Cardiac muscle cell (in vitro differentiated cells and primary cell): ENCODE measurements at regions not wholly inside any gene's neighbourhood (a gene's known extent, or its start where the extent isn't known, plus 50 kb on each side); places are given as distances from the start of the nearest gene placed in this dataset.

Experiments
- DNase-seq, 2 donors: peaks; one replicate each; pipeline versions ENCODE4 v3.0.0 to v3.0.0-alpha.2; 2010 to 2017; ENCODE audit warnings: low read depth in 1 of 2, low spot score in 1 of 2
- H3K27ac ChIP-seq: fragments of 200-600 bp; sonication (generic); 2 replicates; pipeline ENCODE4 v1.5.1; 2016
- H3K27me3 ChIP-seq: fragments of 200-600 bp; sonication (generic); 2 replicates; pipeline ENCODE4 v1.6.0; 2016; ENCODE audit warnings: control low read depth
- H3K36me3 ChIP-seq: fragments of 200-600 bp; sonication (generic); 2 replicates; pipeline ENCODE4 v1.5.1; 2016; ENCODE audit warnings: control low read depth
- H3K4me1 ChIP-seq: fragments of 200-600 bp; sonication (generic); 2 replicates; pipeline ENCODE4 v1.8.1; 2017; ENCODE audit warnings: low read depth, mild to moderate bottlenecking, mixed run types
- H3K4me3 ChIP-seq: fragments of 200-600 bp; sonication (generic); 2 replicates; pipeline ENCODE4 v1.5.1; 2016; ENCODE audit warnings: mild to moderate bottlenecking
- H3K9me3 ChIP-seq: fragments of 200-600 bp; sonication (generic); 2 replicates; pipeline ENCODE4 v1.5.1; 2017; ENCODE audit warnings: low read depth, mild to moderate bottlenecking, control low read depth
- TF ChIP-seq, protein P1 (sequence below): IDR thresholded peaks from 2 replicates; pipeline ENCODE4 v1.5.1; 2012; ENCODE audit warnings: low read depth, mild to moderate bottlenecking, low read length

DNA sequence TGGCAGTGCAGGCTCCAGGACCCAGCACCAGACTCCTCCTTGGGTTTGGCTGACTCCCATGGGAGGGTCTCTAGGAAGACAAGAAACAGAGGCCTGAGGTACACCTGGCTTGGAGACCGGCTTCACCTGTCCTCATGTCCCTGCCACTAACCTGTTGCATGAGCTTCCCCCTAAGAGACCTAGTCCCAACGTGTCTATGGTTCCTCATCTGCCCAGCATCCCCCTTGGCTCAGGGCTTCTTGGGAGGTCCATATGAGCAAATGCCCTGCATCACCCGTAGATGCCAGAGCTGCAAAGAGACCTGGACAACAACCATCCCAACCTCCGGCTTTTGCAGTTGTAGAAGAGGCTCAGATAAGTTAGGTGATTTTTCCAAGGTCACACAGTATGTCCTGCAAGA lies 123.5 kb downstream of the BUD13 start:
- Histone ChIP-seq H3K4me3 (no peak overlapping the region), H3K27me3 (no peaks in the 10 kb centered on the region), H3K36me3 (no peaks in the 10 kb centered on the region), H3K9me3 (no peaks in the 10 kb centered on the region), H3K4me1 (no peaks in the 10 kb centered on the region), H3K27ac (no peak overlapping the region)
- TF ChIP-seq, protein P1, sequence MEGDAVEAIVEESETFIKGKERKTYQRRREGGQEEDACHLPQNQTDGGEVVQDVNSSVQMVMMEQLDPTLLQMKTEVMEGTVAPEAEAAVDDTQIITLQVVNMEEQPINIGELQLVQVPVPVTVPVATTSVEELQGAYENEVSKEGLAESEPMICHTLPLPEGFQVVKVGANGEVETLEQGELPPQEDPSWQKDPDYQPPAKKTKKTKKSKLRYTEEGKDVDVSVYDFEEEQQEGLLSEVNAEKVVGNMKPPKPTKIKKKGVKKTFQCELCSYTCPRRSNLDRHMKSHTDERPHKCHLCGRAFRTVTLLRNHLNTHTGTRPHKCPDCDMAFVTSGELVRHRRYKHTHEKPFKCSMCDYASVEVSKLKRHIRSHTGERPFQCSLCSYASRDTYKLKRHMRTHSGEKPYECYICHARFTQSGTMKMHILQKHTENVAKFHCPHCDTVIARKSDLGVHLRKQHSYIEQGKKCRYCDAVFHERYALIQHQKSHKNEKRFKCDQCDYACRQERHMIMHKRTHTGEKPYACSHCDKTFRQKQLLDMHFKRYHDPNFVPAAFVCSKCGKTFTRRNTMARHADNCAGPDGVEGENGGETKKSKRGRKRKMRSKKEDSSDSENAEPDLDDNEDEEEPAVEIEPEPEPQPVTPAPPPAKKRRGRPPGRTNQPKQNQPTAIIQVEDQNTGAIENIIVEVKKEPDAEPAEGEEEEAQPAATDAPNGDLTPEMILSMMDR, result no peak
- DNase-seq, result no peak

DNA sequence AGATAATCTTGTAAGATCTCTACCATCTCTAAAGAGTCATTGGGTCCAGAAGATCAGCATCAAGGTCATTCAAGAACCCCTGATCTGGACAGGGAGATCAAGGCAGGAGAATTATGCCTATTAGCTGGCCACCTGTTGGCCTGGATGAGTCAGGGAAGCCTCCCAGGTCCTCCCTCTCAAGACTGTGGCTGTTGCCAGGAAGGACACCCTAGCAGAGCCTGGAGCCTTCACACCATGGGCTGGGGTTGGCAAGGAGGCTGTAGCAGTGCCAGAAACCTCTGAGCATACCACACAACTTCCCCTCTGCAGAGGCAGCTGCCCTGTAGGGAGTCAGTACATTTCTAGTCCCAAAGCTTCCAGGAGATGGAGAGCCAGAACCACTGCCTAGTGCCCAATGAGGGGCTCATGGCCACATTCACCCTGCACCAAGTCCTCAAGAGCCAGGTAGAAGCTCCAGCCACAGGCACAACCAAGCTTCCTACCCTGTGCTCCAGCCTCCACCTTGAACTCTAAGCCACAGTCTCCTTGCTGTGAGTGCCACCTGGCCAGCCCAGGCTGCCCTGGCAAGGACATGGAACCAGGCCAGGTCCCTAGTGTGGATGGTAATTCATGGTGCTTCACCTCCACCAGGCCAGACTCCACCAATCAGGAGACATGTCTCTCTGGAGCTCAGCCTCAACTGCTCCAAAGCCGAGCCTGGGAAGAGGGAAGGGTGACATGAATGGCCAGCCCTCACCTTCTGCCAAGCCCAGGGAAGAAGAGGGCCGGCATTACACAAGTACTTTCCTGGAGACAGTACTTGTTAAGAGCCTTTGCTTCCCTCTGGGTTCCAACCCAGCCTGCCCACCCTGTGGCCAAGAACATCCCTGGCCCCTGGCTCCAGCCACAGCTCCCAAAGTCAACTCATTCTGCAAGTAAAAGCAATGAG lies 124.3 kb downstream of the BUD13 start:
- Histone ChIP-seq H3K27me3 (no peaks in the 10 kb centered on the region), H3K4me3 (no peak overlapping the region), H3K36me3 (no peaks in the 10 kb centered on the region), H3K27ac (no peak overlapping the region), H3K4me1 (no peaks in the 10 kb centered on the region), H3K9me3 (no peaks in the 10 kb centered on the region)
- TF ChIP-seq, protein P1, result no peak
- no peak for DNase-seq

DNA sequence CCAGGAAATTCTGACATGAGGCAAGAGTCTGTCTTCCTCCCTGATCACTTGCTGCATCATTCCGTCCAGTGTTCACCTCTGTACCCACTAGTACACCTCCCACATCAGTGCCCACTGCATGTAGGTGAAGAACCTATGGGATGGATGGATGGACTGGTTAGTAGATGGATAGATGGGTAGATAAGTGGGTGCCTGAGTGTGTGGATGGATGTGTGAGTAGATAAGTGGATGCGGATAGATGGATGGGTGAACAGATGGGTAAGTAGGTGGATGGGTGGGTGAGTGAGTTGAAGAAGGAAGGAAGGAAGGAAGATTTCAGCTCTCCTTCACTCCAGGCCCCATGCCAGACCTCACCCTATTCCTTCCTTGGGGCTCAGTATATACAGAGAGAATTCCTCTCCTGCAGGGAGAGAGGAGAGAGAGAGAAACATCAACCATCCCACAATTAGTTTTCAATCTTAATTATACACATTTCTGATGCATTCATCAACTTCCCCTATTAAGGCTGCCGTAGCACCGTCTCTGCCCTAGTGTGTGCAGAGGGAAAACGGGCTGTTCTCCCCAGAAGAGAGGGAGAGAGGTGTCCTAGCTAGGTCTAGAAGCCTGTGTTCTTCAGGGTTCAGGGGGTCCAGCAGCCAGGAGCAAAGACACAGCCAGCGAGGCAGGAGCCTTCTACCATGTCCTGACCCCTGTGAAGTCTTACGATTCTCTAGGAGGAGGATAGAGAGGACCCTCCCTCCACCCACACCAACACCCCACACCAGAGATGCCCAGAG lies 125.3 kb downstream of the BUD13 start:
- Histone ChIP-seq H3K27me3 (no peaks in the 10 kb centered on the region), H3K9me3 (no peaks in the 10 kb centered on the region), H3K4me1 (no peaks in the 10 kb centered on the region), H3K27ac (no peak overlapping the region), H3K4me3 (no peak overlapping the region), H3K36me3 (no peaks in the 10 kb centered on the region)
- no peak for DNase-seq
- TF ChIP-seq, protein P1, result no peak

DNA sequence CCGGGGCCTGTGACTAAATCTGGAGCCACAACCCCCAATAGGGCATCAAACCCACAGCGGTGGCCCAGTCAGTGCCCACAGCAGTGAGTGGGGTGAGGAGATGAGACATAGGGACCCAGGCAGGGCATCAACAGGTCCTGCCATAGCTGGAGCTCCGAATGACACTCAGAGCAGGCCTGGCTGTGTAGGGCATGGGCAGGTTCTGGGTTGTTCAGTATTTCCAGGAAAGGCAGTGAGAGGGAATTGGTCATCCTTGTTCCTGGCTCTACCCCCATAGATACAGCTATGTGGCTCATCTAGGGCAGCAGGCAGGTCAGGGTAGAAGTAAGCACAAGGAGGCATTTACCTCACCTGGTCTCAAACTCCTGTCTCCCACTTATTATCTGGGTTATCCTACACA lies 126.6 kb downstream of the BUD13 start:
- H3K4me3 ChIP-seq, result no peak overlapping the region

DNA sequence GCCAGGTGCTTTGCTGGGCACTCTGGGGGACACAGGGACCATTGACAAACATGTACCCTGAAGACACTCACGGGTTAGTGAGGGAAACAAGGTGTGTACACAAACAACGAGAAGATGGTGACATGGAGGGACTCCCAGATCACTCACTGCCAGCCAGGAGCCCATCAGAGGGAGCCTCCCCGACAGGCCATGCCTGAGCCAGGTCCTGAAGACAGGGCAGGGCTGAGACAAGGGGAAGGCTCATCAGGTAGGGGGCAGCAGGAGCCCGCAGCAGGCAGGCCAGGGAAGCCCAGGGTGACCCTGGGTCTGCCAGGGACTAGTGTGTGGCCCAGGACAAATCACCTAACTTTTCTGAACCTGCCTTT lies 127.9 kb downstream of the BUD13 start:
- Histone ChIP-seq H3K4me3 (no peak overlapping the region), H3K9me3 (no peaks in the 10 kb centered on the region), H3K4me1 (no peaks in the 10 kb centered on the region), H3K27me3 (no peaks in the 10 kb centered on the region), H3K36me3 (no peaks in the 10 kb centered on the region), H3K27ac (no peak overlapping the region)
- DNase-seq, result no peak
- TF ChIP-seq, protein P1, result no peak

More for the DNA sequence above, 126.6 kb downstream of the BUD13 start:
- DNase-seq, result no peak
- Histone ChIP-seq H3K27ac (no peak overlapping the region), H3K27me3 (no peaks in the 10 kb centered on the region), H3K36me3 (no peaks in the 10 kb centered on the region), H3K9me3 (no peaks in the 10 kb centered on the region), H3K4me1 (no peaks in the 10 kb centered on the region)
- TF ChIP-seq, protein P1, result no peak
